Stimulated activated effector memory CD8-positive, alpha-beta T cell treated with anti-CD3 and anti-CD28 coated beads, Interleukin-12 subunit alpha, Interleukin-12 subunit beta, amount 100 ng/mL, for 72 hours (primary cell): ENCODE measurements at regions not wholly inside any gene's neighbourhood (a gene's known extent, or its start where the extent isn't known, plus 50 kb on each side); places are given as distances from the start of the nearest gene placed in this dataset.

Experiments used
- ATAC-seq: fragments of 150-1000 bp; cut with Tn5 transposase; 2 replicates; pipeline ENCODE4 v1.10.0; 2021
- DNase-seq, 2 donors: peaks; one replicate each; pipeline ENCODE4 v3.0.0; 2021 to 2022; ENCODE audit warnings: low spot score in 2 of 2
- H3K27ac Mint-ChIP-seq: one replicate; pipeline ENCODE4 v1.8.0; 2022; ENCODE audit warnings: mild to moderate bottlenecking, mixed read lengths
- H3K36me3 Mint-ChIP-seq: one replicate; pipeline ENCODE4 v1.8.0; 2022; ENCODE audit warnings: mild to moderate bottlenecking, mixed read lengths
- H3K4me1 Mint-ChIP-seq: one replicate; pipeline ENCODE4 v1.8.0; 2022; ENCODE audit warnings: mixed read lengths
- H3K4me3 Mint-ChIP-seq: one replicate; pipeline ENCODE4 v1.8.0; 2022; ENCODE audit warnings: mild to moderate bottlenecking, mixed read lengths
- H3K9me3 Mint-ChIP-seq: one replicate; pipeline ENCODE4 v1.8.0; 2022; ENCODE audit warnings: mixed read lengths

GRCh38 chr13:73708393-73708985 is 425.7 kb downstream of the KLF12 start:
- ATAC-seq (peak; percentile 78), DNase-seq (peak in 1 of 2 donors; percentile 9)
- Mint-ChIP-seq H3K36me3 (peaks cover 51% of the 10 kb centered on the region), H3K9me3 (no peaks in the 10 kb centered on the region), H3K27ac (no peak overlapping the region), H3K4me3 (no peak overlapping the region), H3K4me1 (peaks cover 9% of the 10 kb centered on the region)

GRCh38 chr13:73704587-73704986 is 429.6 kb downstream of the KLF12 start:
- H3K4me3 Mint-ChIP-seq: no peak overlapping the region
- peaks cover 18% of the 10 kb centered on the region for H3K36me3 Mint-ChIP-seq
- DNase-seq (no peak), ATAC-seq (no peak)
- H3K27ac Mint-ChIP-seq: no peak overlapping the region
- no peaks in the 10 kb centered on the region for H3K9me3 Mint-ChIP-seq
- H3K4me1 Mint-ChIP-seq: peaks cover 14% of the 10 kb centered on the region

GRCh38 chr13:73703606-73704005 is 430.6 kb downstream of the KLF12 start:
- ATAC-seq (no peak), DNase-seq (no peak)
- no peak overlapping the region for H3K4me3 Mint-ChIP-seq
- H3K4me1 Mint-ChIP-seq: peaks cover 14% of the 10 kb centered on the region
- peaks cover 14% of the 10 kb centered on the region for H3K36me3 Mint-ChIP-seq
- H3K27ac Mint-ChIP-seq: no peak overlapping the region
- H3K9me3 Mint-ChIP-seq: no peaks in the 10 kb centered on the region

GRCh38 chr13:73702419-73703071 is 431.7 kb downstream of the KLF12 start:
- H3K9me3 Mint-ChIP-seq: no peaks in the 10 kb centered on the region
- peaks cover 20% of the 10 kb centered on the region for H3K4me1 Mint-ChIP-seq
- H3K36me3 Mint-ChIP-seq: peaks cover 11% of the 10 kb centered on the region
- H3K4me3 Mint-ChIP-seq: peak overlapping the region; percentile 25
- no peak for DNase-seq
- ATAC-seq: peak; percentile 95
- no peak overlapping the region for H3K27ac Mint-ChIP-seq

DNA sequence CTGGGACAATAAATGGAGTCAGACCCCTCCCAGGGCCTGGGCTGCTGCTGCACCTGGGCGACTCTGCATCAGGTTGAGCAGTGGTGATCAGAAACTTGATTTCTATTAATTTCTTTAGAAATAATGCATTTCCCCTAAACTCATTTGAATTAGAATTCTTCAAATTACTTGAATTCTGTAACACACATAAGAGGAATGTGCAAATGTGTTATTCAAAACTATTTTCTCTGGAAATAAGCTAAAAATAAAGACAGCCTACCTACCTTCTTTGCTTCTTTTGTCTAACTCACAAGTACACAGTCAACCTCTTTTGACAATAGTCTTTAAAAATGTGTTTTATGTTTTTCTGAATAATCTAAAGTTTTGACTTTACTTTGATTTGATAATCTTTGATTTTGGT is 433.0 kb downstream of the KLF12 start:
- peaks cover 24% of the 10 kb centered on the region for H3K4me1 Mint-ChIP-seq
- no peak for ATAC-seq
- peaks cover 6% of the 10 kb centered on the region for H3K36me3 Mint-ChIP-seq
- no peaks in the 10 kb centered on the region for H3K9me3 Mint-ChIP-seq
- no peak overlapping the region for H3K4me3 Mint-ChIP-seq
- H3K27ac Mint-ChIP-seq: no peak overlapping the region
- no peak for DNase-seq

DNA sequence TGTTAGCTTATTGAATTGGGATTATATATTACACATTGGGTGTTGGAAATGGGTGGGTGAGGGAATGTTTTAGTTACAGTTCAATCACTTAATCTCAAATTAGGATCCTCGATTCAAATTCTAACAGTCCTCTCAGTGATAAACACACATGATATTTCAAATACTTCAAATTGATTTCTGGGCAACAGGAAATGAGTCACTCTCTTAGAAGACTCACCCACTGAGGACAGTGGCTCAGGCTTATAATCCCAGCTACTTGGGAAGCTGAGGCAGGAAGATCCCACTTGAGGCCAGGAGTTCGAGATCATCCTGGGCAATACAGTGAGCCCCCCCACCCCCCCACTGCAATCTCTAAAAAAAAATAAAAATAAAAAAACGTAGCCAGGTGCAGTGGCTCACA is 435.3 kb downstream of the KLF12 start:
- H3K27ac Mint-ChIP-seq: no peak overlapping the region
- no peak overlapping the region for H3K4me3 Mint-ChIP-seq
- DNase-seq (no peak), ATAC-seq (no peak)
- H3K4me1 Mint-ChIP-seq: peaks cover 15% of the 10 kb centered on the region
- no peaks in the 10 kb centered on the region for H3K9me3 Mint-ChIP-seq
- peaks cover 20% of the 10 kb centered on the region for H3K36me3 Mint-ChIP-seq

DNA sequence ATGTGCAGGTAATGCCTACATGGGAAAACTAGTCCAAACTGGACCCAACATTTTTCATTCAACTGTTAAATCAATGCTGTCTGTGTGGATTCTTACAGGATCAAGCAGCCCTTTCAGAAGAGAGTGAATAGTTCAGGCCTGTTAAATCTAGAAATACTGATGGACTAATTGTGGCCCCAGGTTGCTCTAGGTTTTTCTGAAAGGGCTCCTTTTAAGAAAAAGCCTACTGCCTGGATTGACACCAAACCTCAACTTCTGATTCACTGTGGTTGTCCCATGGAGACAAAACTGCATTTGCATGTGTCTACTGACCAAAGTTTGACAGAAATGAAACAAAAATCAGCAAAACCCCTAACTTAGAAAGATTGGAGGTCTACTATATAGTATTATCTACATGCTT is 437.0 kb downstream of the KLF12 start:
- Mint-ChIP-seq H3K4me3 (no peak overlapping the region), H3K9me3 (no peaks in the 10 kb centered on the region), H3K27ac (peak overlapping the region; percentile 64), H3K4me1 (peaks cover 9% of the 10 kb centered on the region), H3K36me3 (peaks cover 34% of the 10 kb centered on the region)
- DNase-seq: no peak
- ATAC-seq: peak; percentile 44

GRCh38 chr13:73696713-73697112 is 437.5 kb downstream of the KLF12 start:
- H3K4me1 Mint-ChIP-seq: peaks cover 9% of the 10 kb centered on the region
- DNase-seq (no peak), ATAC-seq (no peak)
- H3K9me3 Mint-ChIP-seq: no peaks in the 10 kb centered on the region
- H3K27ac Mint-ChIP-seq: no peak overlapping the region
- H3K4me3 Mint-ChIP-seq: no peak overlapping the region
- peaks cover 34% of the 10 kb centered on the region for H3K36me3 Mint-ChIP-seq

GRCh38 chr13:73696271-73696670 is 437.9 kb downstream of the KLF12 start:
- H3K36me3 Mint-ChIP-seq: peaks cover 36% of the 10 kb centered on the region
- no peak overlapping the region for H3K27ac Mint-ChIP-seq
- H3K4me3 Mint-ChIP-seq: no peak overlapping the region
- H3K9me3 Mint-ChIP-seq: no peaks in the 10 kb centered on the region
- ATAC-seq (no peak), DNase-seq (no peak)
- peaks cover 9% of the 10 kb centered on the region for H3K4me1 Mint-ChIP-seq

DNA sequence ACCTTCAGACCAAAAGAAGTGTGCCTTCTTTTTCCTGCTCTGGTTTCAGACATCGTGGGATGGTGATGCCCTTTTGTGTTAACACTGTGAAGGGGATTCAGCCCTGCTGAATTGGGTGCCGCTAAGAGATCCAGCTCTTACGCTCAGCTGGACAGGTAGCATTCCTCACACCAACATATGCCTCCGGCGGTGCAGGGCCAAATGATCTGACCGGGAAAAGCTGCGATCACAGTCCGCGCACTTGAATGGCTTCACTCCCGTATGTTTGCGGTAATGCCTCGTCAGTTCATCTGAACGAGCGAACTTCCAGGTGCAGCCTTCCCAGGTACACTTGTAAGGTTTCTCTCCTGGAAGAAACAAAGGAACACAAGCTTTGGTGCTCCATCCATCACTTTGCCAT is 438.9 kb downstream of the KLF12 start:
- ATAC-seq (no peak), DNase-seq (no peak)
- peaks cover 9% of the 10 kb centered on the region for H3K4me1 Mint-ChIP-seq
- peaks cover 45% of the 10 kb centered on the region for H3K36me3 Mint-ChIP-seq
- H3K9me3 Mint-ChIP-seq: no peaks in the 10 kb centered on the region
- H3K4me3 Mint-ChIP-seq: no peak overlapping the region
- H3K27ac Mint-ChIP-seq: no peak overlapping the region

- H3K36me3 Mint-ChIP-seq: peaks cover 60% of the 10 kb centered on the region
- H3K9me3 Mint-ChIP-seq: no peaks in the 10 kb centered on the region
- DNase-seq (no peak), ATAC-seq (no peak)
- H3K27ac Mint-ChIP-seq: no peak overlapping the region
- H3K4me1 Mint-ChIP-seq: peaks cover 16% of the 10 kb centered on the region
- no peak overlapping the region for H3K4me3 Mint-ChIP-seq
These were observed 441.0 kb downstream of the KLF12 start for GRCh38 chr13:73693215-73693614.

DNA sequence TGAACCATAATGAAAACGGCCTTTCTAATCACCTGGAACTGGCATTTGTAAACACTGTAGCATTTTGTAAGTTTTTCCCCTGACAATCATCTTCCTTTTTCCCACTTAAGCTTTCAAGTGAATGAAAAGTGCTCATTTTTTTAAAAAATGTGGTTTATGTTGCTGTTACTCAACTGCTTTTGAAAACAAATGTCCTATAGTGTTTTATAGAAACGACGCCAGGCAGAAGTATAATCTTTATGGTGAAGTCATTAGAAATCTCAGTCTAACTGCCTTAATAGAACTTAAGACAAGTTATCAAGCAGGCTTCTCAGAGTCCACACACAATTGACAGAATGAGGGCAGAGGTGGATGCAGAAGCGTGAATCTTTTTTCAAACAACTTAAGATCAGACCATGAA is 442.3 kb downstream of the KLF12 start:
- no peak for ATAC-seq

DNA sequence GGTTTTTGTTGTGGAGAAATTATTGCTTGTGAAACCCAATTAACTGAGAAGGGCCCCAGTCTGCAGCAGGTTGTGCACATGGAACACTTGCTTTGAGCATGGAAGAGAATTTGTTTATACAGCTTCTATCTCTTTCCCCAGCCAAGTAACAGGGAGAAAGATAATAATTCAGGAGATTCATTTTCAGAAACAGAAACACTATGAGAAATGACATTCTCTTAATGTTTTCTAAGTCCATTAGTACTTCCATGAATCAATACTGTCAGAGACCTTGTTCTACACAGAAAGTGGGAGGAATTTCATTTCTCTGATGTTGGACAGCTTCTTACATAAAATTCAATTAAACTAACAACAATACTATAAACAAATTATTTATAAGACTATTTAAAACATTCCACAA is 446.3 kb downstream of the KLF12 start:
- H3K4me3 Mint-ChIP-seq: no peak overlapping the region
- no peak overlapping the region for H3K27ac Mint-ChIP-seq
- H3K36me3 Mint-ChIP-seq: peaks cover 38% of the 10 kb centered on the region
- ATAC-seq: no peak
- no peak for DNase-seq
- H3K4me1 Mint-ChIP-seq: peaks cover 6% of the 10 kb centered on the region
- H3K9me3 Mint-ChIP-seq: no peaks in the 10 kb centered on the region

More for the DNA sequence above, 442.3 kb downstream of the KLF12 start:
- H3K9me3 Mint-ChIP-seq: no peaks in the 10 kb centered on the region
- no peak overlapping the region for H3K4me3 Mint-ChIP-seq
- H3K36me3 Mint-ChIP-seq: peaks cover 68% of the 10 kb centered on the region
- DNase-seq: no peak
- H3K27ac Mint-ChIP-seq: no peak overlapping the region
- peaks cover 6% of the 10 kb centered on the region for H3K4me1 Mint-ChIP-seq

- Mint-ChIP-seq H3K4me1 (peaks cover 6% of the 10 kb centered on the region), H3K36me3 (peaks cover 34% of the 10 kb centered on the region), H3K9me3 (no peaks in the 10 kb centered on the region), H3K27ac (peak overlapping the region; percentile 34), H3K4me3 (no peak overlapping the region)
- ATAC-seq (no peak), DNase-seq (no peak)
These were observed 447.1 kb downstream of the KLF12 start for GRCh38 chr13:73687087-73687486.

GRCh38 chr13:73684750-73685149 is 449.5 kb downstream of the KLF12 start:
- H3K36me3 Mint-ChIP-seq: peaks cover 18% of the 10 kb centered on the region
- DNase-seq: no peak
- H3K4me1 Mint-ChIP-seq: peaks cover 6% of the 10 kb centered on the region
- H3K27ac Mint-ChIP-seq: no peak overlapping the region
- no peak overlapping the region for H3K4me3 Mint-ChIP-seq
- no peaks in the 10 kb centered on the region for H3K9me3 Mint-ChIP-seq
- ATAC-seq: no peak

DNA sequence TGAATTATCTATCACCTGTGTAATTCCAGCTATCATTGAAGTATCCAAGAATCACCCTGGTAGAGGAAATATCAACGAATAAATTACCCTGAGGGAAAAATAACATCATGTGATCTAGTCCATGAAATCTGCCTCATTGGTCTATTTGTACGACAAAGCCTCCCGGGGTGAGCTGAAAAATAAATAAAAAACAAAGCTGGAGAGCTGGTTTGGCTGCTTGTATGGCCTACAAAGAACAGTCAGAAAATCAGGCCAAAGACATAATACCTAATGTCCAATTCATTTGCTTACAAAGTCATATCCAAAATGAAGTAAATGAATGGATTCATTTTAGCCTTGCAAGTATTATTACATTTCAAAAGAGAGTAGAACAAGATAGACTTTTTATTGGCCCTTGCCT is 449.9 kb downstream of the KLF12 start:
- peaks cover 13% of the 10 kb centered on the region for H3K36me3 Mint-ChIP-seq
- DNase-seq (no peak), ATAC-seq (no peak)
- no peak overlapping the region for H3K27ac Mint-ChIP-seq
- H3K4me3 Mint-ChIP-seq: no peak overlapping the region
- peaks cover 6% of the 10 kb centered on the region for H3K4me1 Mint-ChIP-seq
- no peaks in the 10 kb centered on the region for H3K9me3 Mint-ChIP-seq
